Superior temporal gyrus (tissue), 1 donor: ENCODE measurements at regions not wholly inside any gene's neighbourhood (a gene's known extent, or its start where the extent isn't known, plus 50 kb on each side); places are given as distances from the start of the nearest gene placed in this dataset.
"Not testable (repeated sequence)": the region's sequence is repeated elsewhere in the genome, so short reads cannot be mapped to it uniquely, and the experiment has no call there.

ENCODE experiments used
- DNase-seq: peaks from one replicate; pipeline ENCODE4 v3.0.0-alpha.2; 2016; ENCODE audit errors: extremely low spot score

GRCh38 chr6:77178821-77179220 lies 284.5 kb downstream of the HTR1B start:
- no peak for DNase-seq

GRCh38 chr6:77177470-77177869 lies 285.8 kb downstream of the HTR1B start:
- no peak for DNase-seq

GRCh38 chr6:77173472-77174074 lies 289.7 kb downstream of the HTR1B start:
- DNase-seq: no peak

GRCh38 chr6:77172578-77172977 lies 290.7 kb downstream of the HTR1B start:
- DNase-seq: no peak

GRCh38 chr6:77159730-77160129 lies 303.6 kb downstream of the HTR1B start:
- DNase-seq: no peak

GRCh38 chr6:77151241-77151640 lies 312.1 kb downstream of the HTR1B start:
- DNase-seq: no peak

- no peak for DNase-seq
These were observed 312.6 kb downstream of the HTR1B start for GRCh38 chr6:77150736-77151135.

- DNase-seq: no peak
These were observed 318.0 kb downstream of the HTR1B start for GRCh38 chr6:77145244-77145643.

- DNase-seq: no peak
These were observed 319.4 kb downstream of the HTR1B start for GRCh38 chr6:77143659-77144447.

GRCh38 chr6:77136086-77136485 lies 327.2 kb downstream of the HTR1B start:
- DNase-seq: no peak

GRCh38 chr6:77133031-77133430 lies 330.3 kb downstream of the HTR1B start:
- DNase-seq: no peak

GRCh38 chr6:77131426-77131825 lies 331.9 kb downstream of the HTR1B start:
- DNase-seq: no peak

- DNase-seq: no peak
These were observed 338.7 kb downstream of the HTR1B start for GRCh38 chr6:77124604-77125003.

- DNase-seq: no peak
These were observed 339.8 kb downstream of the HTR1B start for GRCh38 chr6:77123527-77123926.

GRCh38 chr6:77106992-77107391 lies 356.3 kb downstream of the HTR1B start:
- no peak for DNase-seq

- DNase-seq: no peak
These were observed 358.2 kb downstream of the HTR1B start for GRCh38 chr6:77105091-77105490.

GRCh38 chr6:77097940-77098339 lies 365.4 kb downstream of the HTR1B start:
- DNase-seq: no peak

GRCh38 chr6:77095936-77096627 lies 367.2 kb downstream of the HTR1B start:
- DNase-seq: no peak

- no peak for DNase-seq
These were observed 368.5 kb downstream of the HTR1B start for GRCh38 chr6:77094821-77095220.

GRCh38 chr6:77092971-77093370 lies 370.3 kb downstream of the HTR1B start:
- no peak for DNase-seq

GRCh38 chr6:77089776-77090175 lies 373.5 kb downstream of the HTR1B start:
- DNase-seq: no peak

- not testable (repeated sequence) for DNase-seq
These were observed 375.4 kb downstream of the HTR1B start for GRCh38 chr6:77087794-77088318.
